Keratinocyte (primary cell): ENCODE measurements at regions not wholly inside any gene's neighbourhood (a gene's known extent, or its start where the extent isn't known, plus 50 kb on each side); places are given as distances from the start of the nearest gene placed in this dataset.

Experiments used
- DNase-seq: peaks from one replicate; pipeline ENCODE4 v3.0.0-alpha.2; 2011; ENCODE audit warnings: low read depth, missing footprints, low spot score
- FAIRE-seq: peaks from 2 replicates; lab custom pipeline; 2011; peaks lifted over from hg19 to GRCh38; lab: Jason Lieb, UNC
- H2AFZ ChIP-seq: 2 replicates; pipeline ENCODE4 v1.6.0; 2012; ENCODE audit warnings: low read length, control low read depth, inconsistent platforms; ENCODE audit not compliant: control insufficient read depth
- H3K27ac ChIP-seq: 2 replicates; pipeline ENCODE4 v1.5.1; 2011; ENCODE audit warnings: low read length; ENCODE audit not compliant: control insufficient read depth, insufficient read depth
- H3K27me3 ChIP-seq: 3 replicates; pipeline ENCODE4 v1.6.0; 2011; ENCODE audit warnings: low read length; ENCODE audit not compliant: control insufficient read depth, insufficient read depth; ENCODE audit errors: extremely low read depth
- H3K36me3 ChIP-seq, 2 experiments: 2 replicates in 1 of 2; 3 replicates in 1 of 2; pipeline ENCODE4 v1.5.1; 2011; ENCODE audit warnings: low read length in 2 of 2, mild to moderate bottlenecking in 1 of 2; ENCODE audit not compliant: control insufficient read depth in 2 of 2, insufficient read depth in 2 of 2; ENCODE audit errors: extremely low read depth in 1 of 2
- H3K4me1 ChIP-seq: 3 replicates; pipeline ENCODE4 v1.5.1; 2011; ENCODE audit warnings: low read length; ENCODE audit not compliant: control insufficient read depth, insufficient read depth; ENCODE audit errors: extremely low read depth
- H3K4me2 ChIP-seq: 3 replicates; pipeline ENCODE4 v1.6.0; 2011; ENCODE audit warnings: low read depth, low read length; ENCODE audit not compliant: control insufficient read depth, insufficient read depth; ENCODE audit errors: extremely low read depth
- H3K4me3 ChIP-seq, 3 experiments: fragments of 200-600 bp in 1 of 3; sonication (generic) in 1 of 3; 2 replicates in 2 of 3; 3 replicates in 1 of 3; pipeline ENCODE4 v1.5.1; 2011 to 2016; ENCODE audit warnings: low read length in 3 of 3, mild to moderate bottlenecking in 3 of 3, control low read depth in 2 of 3, inconsistent platforms in 1 of 3, low read depth in 1 of 3, mixed read lengths in 1 of 3, mixed run types in 1 of 3, moderate library complexity in 1 of 3; ENCODE audit not compliant: control insufficient read depth in 2 of 3, insufficient read depth in 2 of 3; ENCODE audit errors: extremely low read depth in 1 of 3
- H3K79me2 ChIP-seq: 2 replicates; pipeline ENCODE4 v1.6.0; 2012; ENCODE audit warnings: low read length; ENCODE audit not compliant: control insufficient read depth, insufficient read depth
- H3K9ac ChIP-seq: 3 replicates; pipeline ENCODE4 v1.6.0; 2011; ENCODE audit warnings: low read length; ENCODE audit not compliant: control insufficient read depth, insufficient read depth; ENCODE audit errors: extremely low read depth
- H3K9me1 ChIP-seq: 3 replicates; pipeline ENCODE4 v1.6.0; 2011; ENCODE audit warnings: low read length; ENCODE audit not compliant: control insufficient read depth, insufficient read depth; ENCODE audit errors: extremely low read depth
- H3K9me3 ChIP-seq: 2 replicates; pipeline ENCODE4 v1.5.1; 2012; ENCODE audit warnings: low read depth, low read length; ENCODE audit not compliant: control insufficient read depth
- H4K20me1 ChIP-seq: 3 replicates; pipeline ENCODE4 v1.6.0; 2011; ENCODE audit warnings: low read length; ENCODE audit not compliant: control insufficient read depth, insufficient read depth; ENCODE audit errors: extremely low read depth
- EZH2 ChIP-seq: IDR thresholded peaks from one replicate; pipeline ENCODE4 v1.6.1; 2012; ENCODE audit warnings: inconsistent platforms, mild to moderate bottlenecking, low read length, moderate library complexity
- dilution Hi-C: fragments of 300-500 bp; cut with MboI; formaldehyde crosslinking; loops from one replicate; pipeline ENCODE4 v1.7.0; 2020; ENCODE audit warnings: low sequenced_read_pairs; ENCODE audit not compliant: extremely low pct_ligation_motif_present
- TF ChIP-seq, protein P1 (sequence below), 3 experiments: IDR thresholded peaks in 1 of 3; conservative IDR thresholded peaks in 1 of 3; optimal IDR thresholded peaks in 1 of 3; 2 replicates in 2 of 3; 3 replicates in 1 of 3; pipeline versions ENCODE3 to v1.5.1; 2011; ENCODE audit warnings: low read length in 3 of 3, mild to moderate bottlenecking in 3 of 3, moderate library complexity in 2 of 3, control low read depth in 1 of 3, inconsistent platforms in 1 of 3; ENCODE audit not compliant: insufficient read depth in 2 of 3; ENCODE audit errors: extremely low read depth in 1 of 3

DNA sequence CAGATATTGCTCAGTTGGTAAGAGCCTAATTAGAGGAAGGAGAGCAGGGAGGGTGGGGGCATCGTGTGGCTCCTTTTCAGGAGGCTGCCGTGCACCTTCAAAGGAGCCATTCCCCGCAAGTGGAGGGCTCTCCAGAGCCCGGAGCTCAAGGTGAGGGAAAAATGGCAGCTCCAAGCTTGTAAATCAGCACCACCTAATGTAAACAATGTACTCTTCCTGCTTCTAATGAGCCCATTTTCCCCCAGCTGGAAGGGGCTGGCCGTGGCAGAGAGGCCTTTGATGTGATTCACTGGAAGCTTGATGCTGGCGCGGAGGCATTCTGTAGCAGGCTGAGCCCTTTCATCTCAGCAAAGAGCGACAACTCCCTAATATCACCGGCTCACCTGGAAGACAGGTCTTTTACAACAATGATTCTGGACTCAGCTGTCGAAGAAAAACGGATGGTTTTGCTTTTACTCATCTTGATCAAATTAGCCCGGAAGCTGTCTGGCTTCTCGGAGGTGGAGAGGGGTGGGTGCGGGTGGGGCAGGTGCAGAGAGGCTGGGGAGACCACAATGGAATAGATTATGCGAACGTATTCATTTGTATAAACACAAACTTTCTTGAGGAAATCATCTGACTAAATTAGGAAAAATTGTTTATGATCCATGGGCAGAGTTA, 112.5 kb downstream of the RRAGC start:
- H3K27ac ChIP-seq: no peak overlapping the region
- no peak for TF ChIP-seq EZH2
- TF ChIP-seq, protein P1, sequence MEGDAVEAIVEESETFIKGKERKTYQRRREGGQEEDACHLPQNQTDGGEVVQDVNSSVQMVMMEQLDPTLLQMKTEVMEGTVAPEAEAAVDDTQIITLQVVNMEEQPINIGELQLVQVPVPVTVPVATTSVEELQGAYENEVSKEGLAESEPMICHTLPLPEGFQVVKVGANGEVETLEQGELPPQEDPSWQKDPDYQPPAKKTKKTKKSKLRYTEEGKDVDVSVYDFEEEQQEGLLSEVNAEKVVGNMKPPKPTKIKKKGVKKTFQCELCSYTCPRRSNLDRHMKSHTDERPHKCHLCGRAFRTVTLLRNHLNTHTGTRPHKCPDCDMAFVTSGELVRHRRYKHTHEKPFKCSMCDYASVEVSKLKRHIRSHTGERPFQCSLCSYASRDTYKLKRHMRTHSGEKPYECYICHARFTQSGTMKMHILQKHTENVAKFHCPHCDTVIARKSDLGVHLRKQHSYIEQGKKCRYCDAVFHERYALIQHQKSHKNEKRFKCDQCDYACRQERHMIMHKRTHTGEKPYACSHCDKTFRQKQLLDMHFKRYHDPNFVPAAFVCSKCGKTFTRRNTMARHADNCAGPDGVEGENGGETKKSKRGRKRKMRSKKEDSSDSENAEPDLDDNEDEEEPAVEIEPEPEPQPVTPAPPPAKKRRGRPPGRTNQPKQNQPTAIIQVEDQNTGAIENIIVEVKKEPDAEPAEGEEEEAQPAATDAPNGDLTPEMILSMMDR (optimal IDR thresholded peaks at IDR 0.05 in 1 of 3, IDR thresholded peaks at IDR 0.05 in 1 of 3, conservative IDR thresholded peaks at IDR 0.05 in 1 of 3; ENCODE audit: extremely low read depth in 1 of 3, insufficient read depth in 2 of 3, low read length in 3 of 3): no peak
- no peaks in the 10 kb centered on the region for H3K9me1 ChIP-seq
- no peaks in the 10 kb centered on the region for H3K79me2 ChIP-seq
- H3K4me2 ChIP-seq: no peak overlapping the region
- peak; percentile 20 for FAIRE-seq
- H4K20me1 ChIP-seq: no peaks in the 10 kb centered on the region
- H3K9me3 ChIP-seq: no peaks in the 10 kb centered on the region
- H3K4me3 ChIP-seq: no peak overlapping the region
- H2AFZ ChIP-seq: no peak overlapping the region
- no peaks in the 10 kb centered on the region for H3K36me3 ChIP-seq
- no peak overlapping the region for H3K9ac ChIP-seq
- dilution Hi-C loops: no loop called here
- peaks cover 5% of the 10 kb centered on the region for H3K27me3 ChIP-seq
- no peaks in the 10 kb centered on the region for H3K4me1 ChIP-seq
- no peak for DNase-seq

DNA sequence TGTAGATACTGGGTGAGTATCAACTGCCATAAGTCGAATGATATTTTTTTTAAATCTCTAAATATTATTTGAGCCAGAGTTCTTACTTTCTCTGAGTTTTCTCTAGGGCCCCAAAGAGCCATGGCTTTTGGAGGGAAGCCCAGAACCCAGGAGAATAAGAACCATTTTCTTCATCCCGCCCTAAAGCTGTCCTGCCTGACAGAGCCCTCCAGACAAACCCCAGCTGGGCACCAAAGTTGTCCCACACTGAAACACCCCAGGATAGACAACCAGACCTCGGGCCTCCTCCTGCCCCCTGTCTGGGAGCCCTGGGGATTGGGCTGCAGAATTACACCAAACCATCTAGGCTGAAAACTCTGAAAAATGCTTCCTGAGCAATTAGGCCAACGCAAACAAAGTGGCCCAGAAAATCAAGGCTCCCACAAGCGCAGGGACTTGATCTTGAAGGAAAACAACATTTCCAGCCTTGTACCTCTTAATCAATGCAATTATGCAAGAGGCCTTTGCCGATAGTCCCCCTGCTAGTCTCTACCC, 113.1 kb downstream of the RRAGC start:
- no peaks in the 10 kb centered on the region for H4K20me1 ChIP-seq
- no peak overlapping the region for H3K9ac ChIP-seq
- no peaks in the 10 kb centered on the region for H3K9me1 ChIP-seq
- peaks cover 3% of the 10 kb centered on the region for H3K27me3 ChIP-seq
- no peak for DNase-seq
- FAIRE-seq: no peak
- H3K27ac ChIP-seq: no peak overlapping the region
- H2AFZ ChIP-seq: no peak overlapping the region
- no peak overlapping the region for H3K4me3 ChIP-seq
- H3K36me3 ChIP-seq: no peaks in the 10 kb centered on the region
- H3K4me1 ChIP-seq: no peaks in the 10 kb centered on the region
- no peaks in the 10 kb centered on the region for H3K9me3 ChIP-seq
- H3K4me2 ChIP-seq: no peak overlapping the region
- no peaks in the 10 kb centered on the region for H3K79me2 ChIP-seq
- no peak for TF ChIP-seq EZH2
- TF ChIP-seq, protein P1 (optimal IDR thresholded peaks at IDR 0.05 in 1 of 3, IDR thresholded peaks at IDR 0.05 in 1 of 3, conservative IDR thresholded peaks at IDR 0.05 in 1 of 3; ENCODE audit: extremely low read depth in 1 of 3, insufficient read depth in 2 of 3, low read length in 3 of 3): no peak
- dilution Hi-C loops: no loop called here
